Activated CD8-positive, alpha-beta memory T cell treated with anti-CD3 and anti-CD28 coated beads for 4 hours (primary cell): ENCODE measurements at regions not wholly inside any gene's neighbourhood (a gene's known extent, or its start where the extent isn't known, plus 50 kb on each side); places are given as distances from the start of the nearest gene placed in this dataset.

ENCODE experiments used
- DNase-seq, 2 donors: peaks; one replicate each; pipeline ENCODE4 v3.0.0-alpha.2; 2020; ENCODE audit warnings: low read depth in 2 of 2

GRCh38 chr7:55639640-55640039, 67.3 kb upstream of the VOPP1 start:
- no peak for DNase-seq

GRCh38 chr7:55629051-55629677, 56.9 kb upstream of the VOPP1 start:
- no peak for DNase-seq

DNA sequence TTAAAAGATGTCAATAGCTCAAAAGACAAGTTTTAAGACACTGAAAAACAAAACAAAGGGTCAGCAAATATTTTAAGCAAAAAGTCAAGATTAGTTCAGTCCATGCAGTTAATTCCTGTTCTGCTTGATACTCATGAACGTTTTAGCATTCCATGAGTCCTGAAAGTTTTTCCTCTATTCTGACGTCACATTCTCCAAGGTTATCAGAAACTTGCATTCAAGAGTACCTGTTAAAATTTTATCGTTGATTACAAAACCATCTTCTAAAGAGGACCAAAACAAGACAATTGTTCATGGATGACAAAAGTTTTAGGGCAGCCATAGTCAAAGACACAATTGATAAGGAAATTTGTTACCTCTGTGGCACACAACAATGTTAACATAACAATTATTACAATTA, 52.5 kb upstream of the VOPP1 start:
- DNase-seq: no peak

DNA sequence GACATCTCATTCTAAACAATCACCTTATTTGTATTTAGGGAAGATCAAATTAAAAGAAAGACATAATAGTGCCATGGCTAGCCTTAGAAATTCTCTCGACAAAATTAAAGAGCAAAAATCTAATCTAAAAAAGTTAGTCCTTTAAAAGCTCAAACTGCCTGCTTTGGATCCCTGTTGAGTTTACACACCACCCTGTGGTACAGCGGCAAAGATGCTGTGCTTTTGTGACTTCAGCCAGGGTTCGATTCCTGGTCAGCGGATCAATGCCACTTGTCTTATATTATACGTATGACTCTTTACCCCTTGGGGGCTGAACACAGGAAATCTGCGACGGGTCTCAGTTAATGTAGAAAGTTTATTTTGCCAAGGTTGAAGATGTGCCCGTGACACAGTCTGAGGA, 51.3 kb upstream of the VOPP1 start:
- DNase-seq: no peak

DNA sequence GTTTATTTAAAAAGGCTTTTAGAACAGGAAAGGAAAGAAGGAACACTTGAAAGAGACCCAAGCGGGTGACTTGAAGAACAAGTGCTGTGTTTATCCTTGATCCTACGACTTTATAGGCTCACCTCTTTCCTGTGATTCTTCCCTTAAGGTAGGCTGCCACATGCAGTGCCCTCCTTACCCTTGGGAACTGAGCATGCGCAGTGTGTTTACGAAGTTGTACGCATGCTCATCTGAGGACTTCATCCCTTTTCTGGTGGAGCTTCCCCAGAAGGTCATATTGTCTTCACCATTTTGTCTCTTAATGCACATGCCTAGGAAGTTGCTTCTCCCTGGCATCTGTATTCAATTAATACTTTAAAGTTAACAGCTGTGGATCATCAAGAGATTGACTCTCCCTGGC, 49.9 kb upstream of the VOPP1 start:
- no peak for DNase-seq
